ENCODE measurements at regions not wholly inside any gene's neighbourhood (a gene's known extent, or its start where the extent isn't known, plus 50 kb on each side); places are given as distances from the start of the nearest gene placed in this dataset.
A peak's percentile ranks its signal among the peaks of the same experiment; 100 is the strongest.

DNA sequence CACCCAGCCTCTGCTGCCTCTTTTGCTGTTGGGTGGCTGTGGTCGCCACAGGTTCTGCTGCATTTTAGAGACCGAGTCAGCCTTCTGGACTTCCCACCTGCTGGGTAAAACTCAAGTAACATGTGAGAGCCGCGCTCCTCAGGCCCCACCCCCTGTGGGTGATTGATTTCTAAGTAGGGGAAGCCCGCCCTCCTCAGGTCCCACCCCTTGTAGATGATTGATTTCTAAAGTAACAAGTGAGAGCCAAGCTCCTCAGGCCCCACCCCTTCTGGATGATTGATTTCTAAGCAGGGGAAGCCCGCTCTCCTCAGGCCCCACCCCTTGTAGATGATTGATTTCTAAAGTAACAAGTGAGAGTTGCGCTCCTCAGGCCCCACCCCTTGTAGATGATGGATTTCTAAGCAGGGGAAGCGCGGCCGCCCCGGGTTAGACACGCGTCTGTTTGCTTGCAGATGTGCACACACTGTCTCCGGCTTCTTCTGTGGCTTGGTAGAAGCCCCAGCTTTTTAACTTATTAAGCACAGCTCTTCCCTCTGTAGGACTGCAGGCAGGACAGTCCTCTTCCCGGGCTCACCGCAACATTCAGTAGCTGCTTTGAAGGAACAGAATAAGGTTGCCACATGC lies 83.4 kb downstream of the FAM43A start:
- DNase-seq, result peak; percentile 73

DNA sequence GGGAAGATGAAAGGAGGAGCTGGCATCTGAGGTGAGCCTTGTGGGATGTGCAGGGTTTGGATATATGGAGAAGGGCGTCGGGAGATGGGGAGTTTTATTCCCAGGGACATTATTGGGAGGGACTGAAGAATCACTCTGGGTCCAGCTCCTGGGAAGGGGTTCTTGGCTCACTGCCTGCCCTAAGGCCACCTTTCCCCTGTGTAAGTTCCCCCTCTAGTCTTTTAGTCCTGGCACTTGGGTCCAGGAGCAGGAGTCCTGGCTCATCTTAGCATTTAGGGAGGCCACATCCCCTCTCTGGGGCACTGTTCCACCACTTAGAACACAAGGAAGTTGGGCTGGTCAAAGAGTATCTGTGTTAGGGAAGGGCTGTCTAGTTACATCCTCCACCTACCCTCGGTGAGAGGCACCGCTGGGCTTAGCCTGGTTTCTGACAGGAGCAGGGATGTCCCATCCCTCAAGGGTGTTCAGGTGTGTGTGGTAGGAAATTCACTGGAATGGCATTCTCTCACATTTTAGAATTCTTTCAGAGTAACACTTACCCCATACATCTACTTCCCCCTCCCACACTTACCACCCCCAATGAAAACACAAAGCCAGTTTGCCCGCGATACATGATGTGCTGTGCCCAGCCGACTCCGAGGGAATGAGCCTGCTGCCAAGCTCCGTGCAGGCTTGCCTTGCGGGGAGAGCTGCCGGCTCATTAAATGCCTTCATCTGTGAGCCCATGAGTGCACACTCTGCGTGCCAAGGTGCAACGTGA lies 86.7 kb downstream of the FAM43A start:
- no peak for DNase-seq

DNA sequence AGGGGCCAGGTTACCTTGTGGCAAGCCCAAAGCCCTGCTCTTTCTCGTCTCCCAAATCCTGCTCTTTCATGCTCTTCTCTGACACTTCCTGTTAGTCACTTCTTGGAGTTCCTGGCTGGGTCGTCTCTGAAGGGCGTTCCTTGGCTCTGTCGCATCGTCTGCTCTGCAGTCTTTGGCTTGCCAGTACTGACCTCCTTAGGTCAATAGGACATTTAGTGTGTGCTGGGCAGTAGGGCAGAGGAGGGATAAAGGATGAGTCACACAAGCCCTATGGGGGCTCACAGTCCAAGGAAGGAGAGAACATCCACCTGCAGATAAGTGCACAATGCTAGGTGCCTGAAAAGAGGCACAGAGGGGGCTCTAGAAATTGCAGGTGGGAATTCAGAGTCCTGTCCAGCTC lies 87.5 kb downstream of the FAM43A start:
- DNase-seq, result no peak

DNA sequence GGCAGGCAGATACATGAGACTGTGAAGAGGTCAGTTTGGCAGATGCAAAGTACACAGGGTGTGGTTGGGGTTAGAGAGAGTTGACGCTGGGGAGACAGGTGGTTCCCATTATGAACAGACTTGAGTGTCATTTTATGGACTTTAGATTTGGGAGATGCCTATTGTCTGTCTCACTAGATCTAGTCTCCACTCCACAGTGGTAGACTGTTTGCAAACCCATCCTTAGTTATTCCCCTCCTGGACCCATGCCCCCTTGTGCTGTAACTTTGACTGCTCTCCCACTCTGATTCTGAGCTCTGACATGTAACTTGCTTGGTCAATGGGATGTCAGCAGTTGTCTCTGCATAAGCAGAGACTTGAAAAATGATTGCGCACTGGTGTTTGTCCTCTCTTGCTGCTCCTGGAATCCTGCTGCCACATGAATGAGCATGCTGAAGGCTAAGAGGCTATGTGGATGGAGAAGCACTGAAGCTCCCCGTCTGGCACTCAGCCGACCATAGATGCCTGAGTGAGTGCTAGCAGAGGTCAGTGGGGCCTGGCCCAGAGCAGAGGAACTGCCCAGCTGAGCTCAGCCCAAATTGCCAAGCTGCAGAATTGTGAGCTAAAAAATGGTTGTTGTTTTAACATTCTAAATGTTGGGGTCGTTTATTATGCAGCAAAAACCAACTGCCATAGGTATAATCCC lies 88.2 kb downstream of the FAM43A start:
- DNase-seq, result no peak

DNA sequence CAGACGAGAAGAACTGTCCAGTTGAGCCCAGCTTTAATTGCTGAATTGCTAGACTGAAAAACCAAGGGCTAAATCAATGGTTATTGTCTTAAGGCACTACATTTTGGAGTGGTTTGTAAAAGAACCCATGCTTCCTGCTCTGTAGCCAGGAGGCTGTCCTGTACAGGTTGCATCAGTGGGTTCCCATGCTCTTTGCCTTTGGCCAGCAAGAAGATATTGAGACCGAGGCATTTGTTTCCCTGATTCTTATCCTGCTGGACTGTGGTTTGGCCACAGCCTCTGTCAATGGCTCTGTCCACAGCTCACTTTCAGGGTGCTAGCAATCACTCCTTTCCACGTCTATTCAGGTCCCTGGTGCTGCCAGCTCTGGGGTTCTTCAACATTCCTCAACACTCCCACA lies 89.6 kb downstream of the FAM43A start:
- no peak for DNase-seq

DNA sequence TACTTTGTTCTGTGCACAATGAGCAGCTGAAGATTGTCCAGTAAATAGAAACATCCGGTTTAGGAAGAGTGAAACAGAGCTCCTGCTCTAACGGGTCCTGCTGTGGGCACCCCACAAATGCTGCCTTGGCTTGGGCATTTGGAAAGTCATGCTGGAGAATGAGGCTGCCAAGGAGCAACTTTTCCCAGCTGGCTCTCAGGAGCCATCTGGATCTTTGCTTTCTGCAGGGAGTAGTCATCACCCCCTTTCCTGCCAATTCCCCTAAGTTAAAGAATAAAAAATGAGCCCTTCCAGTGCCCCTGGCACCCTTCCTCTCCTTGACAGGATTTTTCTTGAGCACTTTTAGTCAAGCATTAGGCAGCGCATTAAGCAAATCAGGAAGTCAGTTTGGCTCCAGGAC lies 90.0 kb downstream of the FAM43A start:
- DNase-seq, result no peak

DNA sequence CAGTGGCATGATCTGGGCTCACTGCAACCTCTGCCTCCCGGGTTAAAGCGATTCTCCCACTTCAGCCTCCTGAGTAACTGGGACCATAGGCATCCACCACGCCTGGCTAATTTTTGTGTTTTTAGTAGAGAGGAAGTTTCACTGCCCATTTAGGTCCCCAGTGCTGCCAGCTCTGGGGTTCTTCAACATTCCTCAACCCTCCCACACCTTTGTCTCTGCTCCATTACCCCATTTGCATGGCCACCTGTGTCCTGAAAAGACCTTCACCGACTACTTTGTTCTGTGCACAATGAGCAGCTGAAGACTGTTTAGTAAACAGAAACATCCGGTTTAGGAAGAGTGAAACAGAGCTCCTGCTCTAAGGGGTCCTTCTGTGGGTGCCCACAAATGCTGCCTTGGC lies 92.0 kb downstream of the FAM43A start:
- DNase-seq, result no peak

DNA sequence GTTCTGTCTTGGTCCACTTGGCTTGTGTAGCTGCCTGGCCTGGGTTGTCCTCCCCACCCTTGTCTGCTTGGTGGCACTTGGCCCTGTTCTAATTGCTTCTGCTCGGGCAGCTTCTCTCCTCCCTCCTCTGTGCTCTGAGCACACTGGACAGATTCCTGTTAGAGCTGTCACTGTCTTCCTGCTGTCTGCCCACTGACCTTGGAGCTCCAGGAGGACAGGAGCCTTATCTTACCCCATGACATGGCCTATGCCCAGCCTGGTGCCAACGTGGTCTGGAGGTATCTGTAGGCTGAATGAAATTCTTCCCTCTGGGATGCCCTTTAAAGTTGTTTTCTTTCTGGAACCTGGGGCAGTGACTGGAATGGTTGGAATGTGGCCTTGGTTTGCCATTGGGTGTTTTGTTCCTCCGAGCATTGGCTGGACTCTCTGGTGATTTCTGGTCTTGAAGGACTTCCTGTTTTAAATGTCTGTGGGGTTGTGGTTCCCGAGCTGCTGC lies 94.1 kb downstream of the FAM43A start:
- no peak for DNase-seq

DNA sequence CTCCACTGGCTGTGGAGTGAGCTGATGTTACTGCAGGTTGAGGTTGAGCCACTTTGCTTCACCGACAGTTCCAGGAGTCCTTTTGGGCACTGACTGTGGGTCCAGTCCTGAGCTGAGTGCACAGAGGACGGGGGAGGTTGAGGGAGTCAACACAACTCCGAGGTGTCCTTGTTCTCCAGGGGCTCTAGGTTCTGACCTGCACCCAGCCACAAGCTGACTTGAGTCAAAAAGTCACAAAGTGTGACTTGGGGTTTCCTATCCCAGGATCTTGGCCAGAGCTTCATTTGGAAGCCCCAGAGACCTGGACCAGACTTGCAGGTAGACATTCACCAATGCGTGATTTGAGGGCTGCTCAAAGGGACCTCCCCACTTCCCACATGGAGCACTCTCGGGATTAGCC lies 95.0 kb downstream of the FAM43A start:
- no peak for DNase-seq

DNA sequence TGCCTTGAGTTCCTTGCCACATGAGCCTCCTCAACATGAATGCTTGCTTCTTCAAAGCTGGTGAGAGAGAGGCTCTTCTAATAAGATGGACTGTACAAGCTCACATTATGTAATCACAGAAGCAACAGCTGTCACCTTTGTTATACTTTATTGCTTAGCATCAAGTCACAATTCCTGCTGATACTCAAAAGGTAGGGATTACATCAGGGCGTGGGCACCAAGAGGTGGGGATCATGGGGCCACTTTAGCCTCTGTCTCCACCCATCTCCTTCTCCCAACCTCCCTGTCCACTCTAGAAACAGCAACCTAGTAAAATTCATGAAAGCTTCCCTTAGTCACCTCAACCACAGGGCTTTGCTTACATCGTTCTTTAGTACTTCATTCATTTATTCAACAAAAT lies 95.9 kb downstream of the FAM43A start:
- no peak for DNase-seq

DNA sequence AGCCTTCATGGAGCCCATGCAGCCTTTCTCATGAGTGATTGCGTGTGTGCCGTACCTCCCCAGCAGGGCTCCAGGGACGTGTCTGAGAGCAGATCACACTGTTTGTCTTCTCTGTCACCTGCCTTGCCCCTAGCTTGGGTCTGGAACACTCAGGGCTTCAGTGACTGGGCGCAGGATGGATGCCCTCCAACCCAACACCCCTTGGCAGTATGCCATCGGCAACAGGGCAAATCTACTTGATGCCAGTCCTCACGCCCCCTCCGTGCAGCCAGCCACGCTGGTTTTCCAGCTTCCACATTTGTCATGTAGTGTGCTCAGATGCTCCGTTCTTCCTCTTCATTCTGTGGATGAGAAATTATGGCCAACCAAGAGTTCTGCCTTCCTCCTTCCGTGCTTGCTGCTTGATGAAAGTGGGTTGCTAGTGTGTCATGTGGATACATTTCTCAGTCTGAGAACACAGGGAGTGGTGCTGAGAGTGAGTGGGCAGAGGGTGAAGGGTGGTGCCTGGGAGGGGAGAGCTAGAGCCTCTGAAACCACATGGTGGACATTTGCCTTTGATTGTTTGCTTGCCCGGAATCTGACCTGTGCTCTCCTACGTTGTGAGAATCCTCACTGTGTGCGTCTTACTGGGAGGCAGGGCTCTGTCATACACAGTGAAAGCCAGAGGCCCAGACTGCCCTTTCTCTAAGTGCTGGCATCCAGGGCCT lies 97.2 kb downstream of the FAM43A start:
- no peak for DNase-seq

DNA sequence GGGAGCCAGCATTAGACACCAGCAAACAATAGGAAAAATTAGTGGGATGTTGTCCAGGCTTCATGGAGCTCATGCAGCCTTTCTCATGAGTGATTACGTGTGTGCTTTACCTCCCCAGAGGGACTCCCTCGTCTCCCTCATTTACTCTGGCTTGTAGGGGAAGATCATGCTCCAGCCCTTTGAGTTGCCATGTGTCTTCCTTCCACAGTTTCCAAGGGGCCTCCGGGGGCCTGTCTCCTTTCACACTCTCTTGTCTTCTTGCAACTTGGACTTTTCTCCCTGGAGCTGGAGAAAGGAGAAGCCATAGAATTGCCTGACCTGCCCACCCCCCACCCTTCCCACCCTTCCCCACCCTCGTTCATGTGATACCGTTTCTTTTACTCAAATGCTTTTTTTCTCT lies 98.7 kb downstream of the FAM43A start:
- no peak for DNase-seq

DNA sequence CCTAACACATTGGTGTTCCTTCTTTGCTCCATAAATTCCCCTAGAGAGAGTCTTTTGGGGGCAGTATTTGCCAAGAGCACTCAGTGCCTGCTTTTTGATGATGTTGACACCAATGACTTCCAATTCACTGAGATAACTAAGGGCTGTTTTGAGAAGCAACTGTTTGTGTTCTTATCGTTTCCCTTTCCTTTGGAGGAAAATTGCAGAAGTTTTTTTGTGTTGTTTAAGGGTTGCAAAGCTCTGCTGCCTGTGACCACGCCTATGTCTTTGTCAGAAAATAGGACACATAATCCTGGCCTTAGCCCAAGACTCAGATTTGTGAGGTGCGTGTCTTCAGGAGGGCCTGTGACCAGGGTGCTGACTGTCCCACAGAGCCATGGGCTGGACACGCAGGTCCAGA lies 99.6 kb downstream of the FAM43A start:
- no peak for DNase-seq

DNA sequence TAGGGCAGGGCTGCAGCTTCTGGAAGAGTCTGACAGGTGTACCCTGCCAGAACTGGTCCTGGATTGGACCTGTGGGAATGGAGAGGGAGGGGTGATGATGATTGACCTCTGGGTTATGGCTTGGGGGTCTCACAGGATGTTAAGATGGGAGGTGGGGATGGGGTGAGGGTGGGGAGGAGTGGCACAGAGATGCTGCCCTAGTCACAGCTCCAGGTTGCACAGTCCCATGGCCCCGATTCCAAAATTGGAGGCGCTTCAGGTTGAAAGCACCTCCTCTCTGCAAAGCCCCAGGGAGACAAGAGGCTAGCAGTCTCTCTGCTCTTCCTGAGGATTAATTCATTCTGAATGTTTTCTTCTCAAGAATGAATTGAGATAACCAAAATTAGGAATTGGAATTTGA lies 101.4 kb downstream of the FAM43A start:
- no peak for DNase-seq

DNA sequence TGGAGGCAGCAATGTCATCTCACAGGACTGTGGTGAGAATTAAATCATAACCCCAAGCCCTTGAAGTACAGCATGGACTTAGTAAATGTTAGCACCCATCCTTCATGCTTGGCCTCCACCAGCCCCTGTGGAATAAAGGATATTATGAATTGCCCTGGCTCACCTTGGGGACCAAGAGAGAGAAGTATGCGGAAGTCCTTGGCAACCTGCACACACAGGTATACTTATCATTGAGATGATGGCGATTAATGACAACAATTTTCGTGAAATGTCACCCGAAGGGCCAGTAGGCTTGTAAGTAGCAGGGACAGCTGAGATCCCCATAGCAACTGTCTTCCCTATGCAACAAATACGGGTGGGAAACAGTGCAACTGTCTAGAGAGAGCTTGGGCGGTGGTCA lies 102.0 kb downstream of the FAM43A start:
- no peak for DNase-seq

DNA sequence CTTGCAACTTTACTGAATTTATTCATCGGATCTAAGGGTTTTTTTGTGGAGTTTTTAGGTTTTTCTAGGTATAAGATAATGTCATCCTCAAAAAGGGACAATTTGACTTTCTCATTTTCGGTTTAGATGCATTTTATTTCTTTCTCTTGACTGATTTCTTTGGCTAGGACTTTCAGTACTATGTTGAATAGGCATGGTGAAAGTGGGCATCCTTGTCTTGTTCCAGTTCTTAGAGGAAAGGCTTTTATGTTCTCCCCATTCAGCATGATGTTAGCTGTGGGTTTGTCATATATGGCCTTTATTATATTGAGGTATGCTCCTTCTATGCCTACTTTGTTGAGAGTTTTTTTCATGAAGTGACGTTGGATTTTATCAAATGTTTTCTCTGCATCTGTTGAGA lies 106.7 kb downstream of the FAM43A start:
- no peak for DNase-seq

DNA sequence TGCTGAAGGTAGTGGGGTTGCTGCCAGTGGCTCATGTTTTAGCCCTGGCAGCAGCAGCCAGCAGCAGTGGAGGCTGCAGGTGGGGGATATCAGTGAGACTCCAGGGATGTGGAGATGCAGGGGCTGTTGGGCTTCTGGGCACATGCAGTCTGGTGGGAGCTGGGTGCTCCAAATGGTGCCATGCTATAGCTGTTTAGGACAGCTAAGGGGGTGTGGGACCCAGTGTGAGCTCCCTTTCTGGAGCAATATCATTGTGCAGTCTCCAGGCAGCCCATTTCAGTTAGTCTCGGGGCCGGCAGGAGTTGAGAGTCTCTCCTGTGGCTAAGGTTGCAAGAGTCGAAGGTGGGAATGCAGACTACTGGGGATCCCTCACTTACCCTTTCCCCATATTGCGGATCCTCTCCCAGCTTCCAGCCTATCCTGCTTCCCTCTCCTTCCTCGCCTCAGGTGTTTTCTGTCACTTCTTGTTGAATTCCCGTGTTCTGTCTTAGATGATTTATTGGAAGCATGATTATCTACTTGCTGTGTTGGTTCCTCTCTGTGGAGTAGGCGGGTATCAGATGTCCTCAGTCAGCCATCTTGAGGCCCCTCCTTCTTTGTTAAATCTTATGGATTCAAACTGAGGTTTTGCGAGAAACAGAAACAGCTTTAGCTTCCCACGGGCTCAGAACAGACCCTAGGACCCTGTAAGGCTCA lies 112.0 kb downstream of the FAM43A start:
- DNase-seq, result no peak

DNA sequence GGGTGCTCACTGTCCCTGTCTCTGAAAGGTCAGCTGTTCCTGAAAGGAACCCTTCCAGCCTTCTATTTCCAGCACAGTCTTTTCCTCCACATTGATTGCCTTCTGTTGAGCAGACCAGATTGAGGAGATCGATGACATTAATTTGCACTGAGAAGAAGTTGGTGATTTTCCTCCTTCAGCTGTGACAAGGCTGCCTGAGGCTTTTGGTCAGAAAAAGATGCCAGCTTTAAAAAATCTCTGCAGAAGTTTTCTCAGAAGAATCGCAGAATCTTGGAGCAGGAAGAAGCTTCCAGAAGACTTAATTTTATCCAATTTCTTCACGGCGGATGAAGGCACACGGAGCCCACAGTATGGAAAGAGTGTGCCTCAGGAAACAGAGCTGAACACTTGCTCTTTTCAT lies 112.8 kb downstream of the FAM43A start:
- DNase-seq, result no peak

DNA sequence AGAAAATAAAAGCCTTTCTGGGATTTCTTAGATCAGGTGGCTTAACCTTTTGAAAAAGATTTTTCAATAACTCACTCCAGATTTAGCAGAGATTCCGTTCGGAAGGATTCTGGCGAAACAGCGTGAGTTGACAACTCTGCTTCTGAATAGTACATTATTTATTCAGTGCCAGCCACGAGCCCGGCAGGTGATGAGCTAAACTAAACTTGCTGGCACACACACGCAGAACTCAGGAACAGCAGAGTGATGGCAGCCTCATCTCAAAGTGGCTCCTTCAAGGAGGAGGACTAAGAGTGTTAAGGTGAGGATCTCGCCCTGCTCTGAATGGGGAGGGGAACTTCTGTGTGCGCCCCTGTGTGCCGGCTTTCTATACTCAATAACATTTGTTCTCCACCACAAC lies 114.3 kb downstream of the FAM43A start:
- no peak for DNase-seq

DNA sequence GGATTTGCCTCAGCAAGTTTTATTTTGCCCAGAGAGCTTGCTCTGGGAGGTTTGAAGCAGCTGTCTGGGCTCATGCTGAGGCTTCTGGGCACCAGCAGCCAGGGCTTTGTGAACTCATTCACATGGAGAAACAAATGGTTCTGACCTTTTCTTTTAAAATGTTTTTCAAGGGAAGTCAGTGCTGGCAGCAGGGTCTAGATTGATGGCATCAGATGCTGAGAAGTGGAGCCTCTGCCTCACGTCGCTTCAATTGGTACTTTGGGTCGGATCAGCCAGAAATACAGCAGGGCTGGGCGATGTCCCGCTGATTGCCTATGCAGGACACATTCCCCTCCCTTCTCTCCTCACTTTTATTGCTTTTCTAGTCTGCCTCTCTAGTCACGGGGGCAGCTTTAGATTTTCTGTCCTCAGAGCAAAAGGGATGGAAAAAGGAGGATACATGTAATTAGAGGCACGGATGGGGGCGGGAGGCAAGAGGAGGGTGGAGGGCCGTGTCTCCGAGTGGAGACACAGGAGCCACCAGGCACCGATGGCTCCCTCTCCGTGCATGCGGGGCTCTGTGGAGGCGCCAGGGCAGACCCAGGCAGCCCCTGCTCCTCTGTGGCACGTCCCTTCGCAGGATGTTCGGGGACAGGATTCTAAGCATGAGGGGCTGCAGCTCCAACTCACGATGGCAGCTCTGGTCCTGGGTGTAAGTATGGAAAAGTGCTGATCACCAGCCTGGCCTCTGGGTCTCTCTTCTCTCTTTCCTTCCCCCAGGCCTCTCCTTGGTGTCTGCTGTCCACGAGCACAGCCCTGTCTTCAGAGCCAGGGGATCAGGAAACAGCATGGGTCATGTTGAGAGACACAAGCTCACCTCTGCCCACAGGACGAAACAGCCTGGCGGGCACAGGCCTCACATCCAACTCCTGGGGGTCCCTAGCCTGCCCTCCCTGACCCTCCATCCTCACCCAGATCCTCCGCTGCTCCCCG lies 116.1 kb downstream of the FAM43A start:
- no peak for DNase-seq

DNA sequence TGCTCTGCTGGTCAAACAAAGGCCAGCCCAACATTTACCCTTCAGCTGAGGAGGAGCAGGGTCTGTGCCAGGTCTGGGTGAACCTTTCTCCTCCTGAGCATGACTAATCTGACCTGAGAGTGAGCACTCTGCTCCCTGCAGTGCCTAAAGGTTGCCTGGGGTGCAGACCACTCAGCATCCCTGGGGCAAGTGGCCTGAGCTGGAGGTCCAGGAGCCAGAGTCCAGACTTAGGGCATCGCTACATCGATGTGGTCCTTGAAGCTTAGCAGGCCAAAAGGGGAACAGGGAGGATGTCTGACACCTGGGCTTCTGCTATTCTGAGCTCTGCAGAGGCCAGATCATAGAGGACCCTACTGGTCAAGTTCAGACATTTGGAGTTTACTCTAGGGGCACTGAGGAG lies 119.1 kb downstream of the FAM43A start:
- no peak for DNase-seq

DNA sequence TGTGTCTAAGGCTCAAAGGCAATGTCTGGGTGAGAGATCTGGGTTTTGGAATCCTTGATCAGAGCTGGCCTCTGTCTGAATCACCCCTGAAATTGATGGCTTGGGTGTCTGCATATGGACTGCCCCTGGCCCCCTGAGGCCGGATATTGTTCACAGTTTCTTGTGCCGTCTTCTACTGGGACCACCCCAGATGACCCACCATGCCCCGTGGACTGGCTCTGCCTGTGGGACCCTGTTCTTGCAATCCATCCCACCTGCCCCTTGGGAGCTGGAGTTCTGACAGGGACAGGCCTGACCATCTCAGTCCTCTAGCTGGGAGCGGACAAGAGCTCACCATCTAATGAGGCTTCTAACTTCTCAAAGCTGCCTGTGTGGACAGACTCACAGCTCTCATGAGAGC lies 119.9 kb downstream of the FAM43A start:
- no peak for DNase-seq

Data from SHP77 treated with DMSO at 0.1 percent for 48 hours (cell line).